Activated T-cell treated with anti-CD3 and anti-CD28 coated beads, Interleukin-2, amount 50 U/mL, for 72 hours (primary cell): ENCODE measurements at regions not wholly inside any gene's neighbourhood (a gene's known extent, or its start where the extent isn't known, plus 50 kb on each side); places are given as distances from the start of the nearest gene placed in this dataset.

Experiments
- ATAC-seq, 2 donors: fragments of 150-1000 bp; cut with Tn5 transposase; replicated peaks in 1 of 2; 2 replicates each; pipeline ENCODE4 v1.10.0; 2021; ENCODE audit warnings: moderate library complexity in 2 of 2, mild to moderate bottlenecking in 1 of 2
- DNase-seq, 2 donors: peaks; one replicate each; pipeline ENCODE4 v3.0.0; 2021 to 2022; ENCODE audit warnings: mixed read lengths in 1 of 2
- H3K27ac Mint-ChIP-seq: one replicate; pipeline ENCODE4 v1.8.0; 2022; ENCODE audit warnings: mild to moderate bottlenecking, moderate library complexity, mixed read lengths
- H3K27me3 Mint-ChIP-seq: one replicate; pipeline ENCODE4 v1.8.0; 2022; ENCODE audit warnings: low read depth, mixed read lengths
- H3K36me3 Mint-ChIP-seq, 2 donors: one replicate each; pipeline ENCODE4 v1.8.0; 2022; ENCODE audit warnings: mixed read lengths in 2 of 2, mild to moderate bottlenecking in 1 of 2; ENCODE audit not compliant: insufficient read depth in 2 of 2
- H3K4me1 Mint-ChIP-seq: one replicate; pipeline ENCODE4 v1.8.0; 2022; ENCODE audit warnings: low read depth, mixed read lengths
- H3K4me3 Mint-ChIP-seq, 2 donors: one replicate each; pipeline ENCODE4 v1.8.0; 2022; ENCODE audit warnings: mild to moderate bottlenecking in 2 of 2, mixed read lengths in 2 of 2, moderate library complexity in 2 of 2
- H3K9me3 Mint-ChIP-seq, 2 donors: one replicate each; pipeline ENCODE4 v1.8.0; 2022; ENCODE audit warnings: mixed read lengths in 2 of 2

GRCh38 chr10:124256151-124256550 is 162.6 kb downstream of the OAT start:
- Mint-ChIP-seq H3K27me3 (no peaks in the 10 kb centered on the region), H3K4me1 (no peaks in the 10 kb centered on the region), H3K36me3 (peaks cover 0 to 2% of the 10 kb centered on the region in 2 donors), H3K9me3 (no peaks in the 10 kb centered on the region), H3K4me3 (no peak overlapping the region), H3K27ac (no peak overlapping the region)
- no peak for ATAC-seq
- no peak for DNase-seq

GRCh38 chr10:124255556-124255955 is 162.2 kb upstream of the CHST15 start:
- no peaks in the 10 kb centered on the region for H3K4me1 Mint-ChIP-seq
- H3K9me3 Mint-ChIP-seq = no peaks in the 10 kb centered on the region
- H3K27me3 Mint-ChIP-seq = no peaks in the 10 kb centered on the region
- H3K36me3 Mint-ChIP-seq = peaks cover 0 to 2% of the 10 kb centered on the region in 2 donors
- H3K27ac Mint-ChIP-seq = no peak overlapping the region
- H3K4me3 Mint-ChIP-seq = no peak overlapping the region
- no peak for ATAC-seq
- no peak for DNase-seq

- Mint-ChIP-seq H3K27ac (no peak overlapping the region), H3K4me3 (no peak overlapping the region), H3K36me3 (no peaks in the 10 kb centered on the region), H3K4me1 (no peaks in the 10 kb centered on the region), H3K27me3 (no peaks in the 10 kb centered on the region), H3K9me3 (no peaks in the 10 kb centered on the region)
- ATAC-seq (no peak), DNase-seq (no peak)
Observed at GRCh38 chr10:124254490-124254889, 161.1 kb upstream of the CHST15 start.

GRCh38 chr10:124253006-124253405 is 159.6 kb upstream of the CHST15 start:
- H3K27me3 Mint-ChIP-seq = no peaks in the 10 kb centered on the region
- no peaks in the 10 kb centered on the region for H3K4me1 Mint-ChIP-seq
- no peaks in the 10 kb centered on the region for H3K36me3 Mint-ChIP-seq
- H3K27ac Mint-ChIP-seq = no peak overlapping the region
- no peak overlapping the region for H3K4me3 Mint-ChIP-seq
- no peak for DNase-seq
- no peaks in the 10 kb centered on the region for H3K9me3 Mint-ChIP-seq
- ATAC-seq = no peak

GRCh38 chr10:124252097-124252715 is 158.8 kb upstream of the CHST15 start:
- H3K9me3 Mint-ChIP-seq = no peaks in the 10 kb centered on the region
- no peaks in the 10 kb centered on the region for H3K27me3 Mint-ChIP-seq
- no peak overlapping the region for H3K27ac Mint-ChIP-seq
- no peak overlapping the region for H3K4me3 Mint-ChIP-seq
- ATAC-seq (no peak), DNase-seq (no peak)
- H3K4me1 Mint-ChIP-seq = no peaks in the 10 kb centered on the region
- H3K36me3 Mint-ChIP-seq = no peaks in the 10 kb centered on the region

GRCh38 chr10:124251317-124252065 is 158.1 kb upstream of the CHST15 start:
- H3K36me3 Mint-ChIP-seq = no peaks in the 10 kb centered on the region

GRCh38 chr10:124250506-124250905 is 157.1 kb upstream of the CHST15 start:
- H3K4me3 Mint-ChIP-seq = no peak overlapping the region
- DNase-seq (no peak), ATAC-seq (no peak)
- H3K36me3 Mint-ChIP-seq = no peaks in the 10 kb centered on the region
- no peak overlapping the region for H3K27ac Mint-ChIP-seq
- H3K4me1 Mint-ChIP-seq = no peaks in the 10 kb centered on the region
- no peaks in the 10 kb centered on the region for H3K27me3 Mint-ChIP-seq
- H3K9me3 Mint-ChIP-seq = no peaks in the 10 kb centered on the region

More at GRCh38 chr10:124251317-124252065, 158.1 kb upstream of the CHST15 start:
- no peak overlapping the region for H3K4me3 Mint-ChIP-seq
- H3K27me3 Mint-ChIP-seq = no peaks in the 10 kb centered on the region
- no peak for DNase-seq
- no peaks in the 10 kb centered on the region for H3K4me1 Mint-ChIP-seq
- no peak overlapping the region for H3K27ac Mint-ChIP-seq
- ATAC-seq = no peak
- H3K9me3 Mint-ChIP-seq = no peaks in the 10 kb centered on the region

- no peak for DNase-seq
- no peak for ATAC-seq
- no peaks in the 10 kb centered on the region for H3K4me1 Mint-ChIP-seq
- H3K4me3 Mint-ChIP-seq = no peak overlapping the region
- no peak overlapping the region for H3K27ac Mint-ChIP-seq
- H3K9me3 Mint-ChIP-seq = no peaks in the 10 kb centered on the region
- H3K27me3 Mint-ChIP-seq = no peaks in the 10 kb centered on the region
- no peaks in the 10 kb centered on the region for H3K36me3 Mint-ChIP-seq
Observed at GRCh38 chr10:124249812-124250432, 156.5 kb upstream of the CHST15 start.

GRCh38 chr10:124249196-124249595 is 155.8 kb upstream of the CHST15 start:
- ATAC-seq (no peak), DNase-seq (no peak)
- Mint-ChIP-seq H3K4me3 (no peak overlapping the region), H3K27ac (no peak overlapping the region), H3K9me3 (no peaks in the 10 kb centered on the region), H3K4me1 (no peaks in the 10 kb centered on the region), H3K36me3 (no peaks in the 10 kb centered on the region), H3K27me3 (no peaks in the 10 kb centered on the region)

GRCh38 chr10:124248056-124249045 is 155.0 kb upstream of the CHST15 start:
- H3K27ac Mint-ChIP-seq = no peak overlapping the region
- no peak for DNase-seq
- ATAC-seq = no peak
- no peak overlapping the region for H3K4me3 Mint-ChIP-seq
- no peaks in the 10 kb centered on the region for H3K36me3 Mint-ChIP-seq
- H3K4me1 Mint-ChIP-seq = no peaks in the 10 kb centered on the region
- no peaks in the 10 kb centered on the region for H3K9me3 Mint-ChIP-seq
- H3K27me3 Mint-ChIP-seq = no peaks in the 10 kb centered on the region

- H3K36me3 Mint-ChIP-seq = no peaks in the 10 kb centered on the region
- H3K4me1 Mint-ChIP-seq = no peaks in the 10 kb centered on the region
- DNase-seq (no peak), ATAC-seq (no peak)
- H3K9me3 Mint-ChIP-seq = no peaks in the 10 kb centered on the region
- H3K4me3 Mint-ChIP-seq = no peak overlapping the region
- H3K27ac Mint-ChIP-seq = no peak overlapping the region
- H3K27me3 Mint-ChIP-seq = no peaks in the 10 kb centered on the region
Observed at GRCh38 chr10:124245806-124246440, 152.5 kb upstream of the CHST15 start.

- no peak for DNase-seq
- Mint-ChIP-seq H3K4me3 (no peak overlapping the region), H3K36me3 (no peaks in the 10 kb centered on the region), H3K9me3 (no peaks in the 10 kb centered on the region), H3K4me1 (no peaks in the 10 kb centered on the region), H3K27ac (no peak overlapping the region), H3K27me3 (no peaks in the 10 kb centered on the region)
- ATAC-seq = no peak
Observed at GRCh38 chr10:124245191-124245590, 151.8 kb upstream of the CHST15 start.
